B cell (primary cell): ENCODE measurements at regions not wholly inside any gene's neighbourhood (a gene's known extent, or its start where the extent isn't known, plus 50 kb on each side); places are given as distances from the start of the nearest gene placed in this dataset.
"Not testable (repeated sequence)": the region's sequence is repeated elsewhere in the genome, so short reads cannot be mapped to it uniquely, and the experiment has no call there.

Experiments
- ATAC-seq: fragments of 200-7000 bp; cut with Tn5 transposase; one replicate; pipeline ENCODE4 v1.10.0; 2021; ENCODE audit warnings: low read depth, mild to moderate bottlenecking, moderate number of reproducible peaks, moderate library complexity
- CTCF ChIA-PET: fragments of 350-600 bp; sonication (Branson Sonifier 250); formaldehyde crosslinking; loops from one replicate; lab custom pipeline; 2021; ENCODE audit warnings: antibody characterized with exemption, inconsistent platforms; lab: Charles Lee
- POLR2A ChIA-PET: fragments of 350-600 bp; sonication (Branson Sonifier 250); formaldehyde crosslinking; loops from one replicate; lab custom pipeline; 2021; ENCODE audit warnings: antibody characterized with exemption; lab: Charles Lee
- DNase-seq: peaks from one replicate; pipeline ENCODE4 v3.0.0; 2013
- H2AFZ ChIP-seq: 2 replicates; pipeline ENCODE4 v1.6.1; 2012; ENCODE audit warnings: mild to moderate bottlenecking, low read depth, low read length; ENCODE audit not compliant: insufficient read depth, poor library complexity, severe bottlenecking
- H3K27ac ChIP-seq, 2 donors: 1 replicate in 1 of 2; 2 replicates in 1 of 2; pipeline ENCODE4 v1.5.1; 2012 to 2013; ENCODE audit warnings: low read length in 2 of 2, mild to moderate bottlenecking in 2 of 2, moderate library complexity in 1 of 2
- H3K27me3 ChIP-seq, 4 experiments: fragments of 200-600 bp in 1 of 4; sonication (generic) in 1 of 4; replicated peaks in 1 of 4; 1 replicate in 2 of 4; 2 replicates in 2 of 4; pipeline versions ENCODE4 v1.6.1 to v1.7.0; 2013 to 2016; ENCODE audit warnings: low read length in 3 of 4, mild to moderate bottlenecking in 2 of 4, mixed read lengths in 1 of 4, moderate library complexity in 1 of 4; ENCODE audit not compliant: insufficient read depth in 4 of 4, control insufficient read depth in 3 of 4; ENCODE audit errors: control extremely low read depth in 1 of 4
- H3K36me3 ChIP-seq, 2 experiments: replicated peaks in 1 of 2; 1 replicate in 1 of 2; 2 replicates in 1 of 2; pipeline versions ENCODE4 v1.6.1 to v1.7.1; 2013; ENCODE audit warnings: low read length in 1 of 2; ENCODE audit not compliant: insufficient read depth in 2 of 2, control insufficient read depth in 1 of 2; ENCODE audit errors: control extremely low read depth in 1 of 2, extremely low read depth in 1 of 2
- H3K4me1 ChIP-seq, 2 donors: fragments of 200-600 bp in 1 of 2; sonication (generic) in 1 of 2; 1 replicate in 1 of 2; 2 replicates in 1 of 2; pipeline versions ENCODE4 v1.5.1 to v1.6.1; 2013 to 2017; ENCODE audit warnings: low read length in 2 of 2; ENCODE audit not compliant: control insufficient read depth in 2 of 2, insufficient read depth in 2 of 2
- H3K4me2 ChIP-seq: replicated peaks from 2 replicates; pipeline ENCODE3; 2012; ENCODE audit warnings: mild to moderate bottlenecking, low read depth, low read length; ENCODE audit not compliant: poor library complexity, severe bottlenecking
- H3K4me3 ChIP-seq, 5 experiments: fragments of 200-600 bp in 1 of 5; sonication (generic) in 1 of 5; 1 replicate in 3 of 5; 2 replicates in 2 of 5; pipeline versions ENCODE4 v1.5.1 to v1.7.0; 2011 to 2016; ENCODE audit warnings: low read length in 4 of 5, mild to moderate bottlenecking in 4 of 5, low read depth in 2 of 5, control low read depth in 1 of 5, moderate library complexity in 1 of 5; ENCODE audit not compliant: insufficient read depth in 1 of 5; ENCODE audit errors: control extremely low read depth in 1 of 5, extremely low read depth in 1 of 5
- H3K79me2 ChIP-seq: fragments of 200-600 bp; sonication (generic); one replicate; pipeline ENCODE4 v1.6.0; 2016; ENCODE audit warnings: low read length; ENCODE audit not compliant: control insufficient read depth, insufficient read depth
- H3K9ac ChIP-seq: fragments of 200-600 bp; sonication (generic); 2 replicates; pipeline ENCODE4 v1.6.1; 2017; ENCODE audit warnings: mild to moderate bottlenecking, low read length, moderate library complexity
- H3K9me3 ChIP-seq, 3 donors: one replicate each; pipeline versions ENCODE4 v1.6.1 to v1.7.1; 2013; ENCODE audit warnings: low read length in 2 of 3; ENCODE audit not compliant: control insufficient read depth in 2 of 3, insufficient read depth in 1 of 3; ENCODE audit errors: control extremely low read depth in 1 of 3
- H4K20me1 ChIP-seq: 2 replicates; pipeline ENCODE4 v1.6.0; 2012; ENCODE audit warnings: mild to moderate bottlenecking, low read length; ENCODE audit not compliant: insufficient read depth, control insufficient read depth, poor library complexity, severe bottlenecking
- H3K27ac Mint-ChIP-seq: one replicate; pipeline ENCODE4 v1.8.0; 2021; ENCODE audit warnings: mixed read lengths
- H3K27me3 Mint-ChIP-seq: one replicate; pipeline ENCODE4 v1.8.0; 2021; ENCODE audit warnings: mixed read lengths
- H3K4me1 Mint-ChIP-seq: one replicate; pipeline ENCODE4 v1.8.0; 2021; ENCODE audit warnings: mixed read lengths
- H3K4me3 Mint-ChIP-seq: one replicate; pipeline ENCODE4 v1.8.0; 2021; ENCODE audit warnings: mixed read lengths
- H3K9me3 Mint-ChIP-seq: one replicate; pipeline ENCODE4 v1.8.0; 2022; ENCODE audit warnings: mixed read lengths; ENCODE audit not compliant: insufficient read depth
- CTCF ChIP-seq: fragments of 200-600 bp; IDR thresholded peaks from one replicate; pipeline ENCODE4 v1.8.0; 2022; ENCODE audit warnings: antibody characterized with exemption, mild to moderate bottlenecking
- EZH2 ChIP-seq: IDR thresholded peaks from 2 replicates; pipeline ENCODE4 v1.6.1; 2012; ENCODE audit warnings: borderline replicate concordance, low read depth, mild to moderate bottlenecking, moderate library complexity, low read length; ENCODE audit not compliant: insufficient read depth, poor library complexity, severe bottlenecking
- WGBS: methylation state at CpG from one replicate; pipeline ENCODE4 v1.1.5; 2013; ENCODE audit warnings: missing lambda C conversion rate; ENCODE audit not compliant: insufficient coverage; 5-methylcytosine and 5-hydroxymethylcytosine counted together
- intact Hi-C: fragments of 100-400 bp; cut with micrococcal nuclease; formaldehyde crosslinking; loops from one replicate; pipeline ENCODE4 v1.10.0; 2022

- POLR2A ChIA-PET, H3K4me3 Mint-ChIP-seq, ATAC-seq, H3K4me1 Mint-ChIP-seq, H3K9ac ChIP-seq, H3K27me3 ChIP-seq, H3K27ac Mint-ChIP-seq, intact Hi-C loops, DNase-seq, H3K79me2 ChIP-seq, H3K9me3 Mint-ChIP-seq, H3K4me2 ChIP-seq, H3K36me3 ChIP-seq, H3K27me3 Mint-ChIP-seq, H3K4me3 ChIP-seq, H3K9me3 ChIP-seq, H3K4me1 ChIP-seq, H4K20me1 ChIP-seq, H2AFZ ChIP-seq, H3K27ac ChIP-seq: not testable (repeated sequence)
- CTCF ChIA-PET: interaction anchor here (2.3 kb wide), 1 partner anchor 363 kb away, joined by 7 read pairs; no protein-coding TSS in a partner anchor
- WGBS: 96% methylated on average over 4 of the region's 8 CpGs
These were observed 180.7 kb downstream of the FASLG start for GRCh38 chr1:172839639-172840038.

DNA sequence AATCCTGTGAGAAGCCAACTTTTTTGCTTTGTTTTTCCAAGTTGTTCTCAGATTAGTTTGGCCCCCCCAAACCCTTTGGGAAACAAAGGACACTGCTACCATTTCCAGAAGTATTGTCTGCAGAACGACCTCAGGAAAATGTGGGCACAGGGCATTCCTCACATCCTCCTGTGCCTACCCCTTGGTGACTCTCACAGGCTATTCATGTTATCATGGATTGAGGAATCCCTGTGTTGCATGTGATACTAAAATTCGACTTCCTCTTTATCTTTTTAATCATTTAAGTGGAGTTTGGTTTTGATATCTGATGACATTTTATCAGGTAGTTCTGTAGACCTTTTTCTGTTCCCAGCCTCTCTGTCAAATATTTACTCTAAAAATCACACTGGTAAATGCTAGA lies 184.5 kb downstream of the FASLG start:
- no peak overlapping the region for H3K4me2 ChIP-seq
- H3K9me3 Mint-ChIP-seq: no peaks in the 10 kb centered on the region
- no peak for ATAC-seq
- no peak overlapping the region for H2AFZ ChIP-seq
- no peaks in the 10 kb centered on the region for H3K4me1 ChIP-seq
- no peaks in the 10 kb centered on the region for H3K4me1 Mint-ChIP-seq
- H3K27me3 Mint-ChIP-seq: no peaks in the 10 kb centered on the region
- CTCF ChIA-PET: interaction anchor here (1.0 to 1.3 kb wide), 2 partner anchors 98 to 361 kb away, joined by 3 to 7 read pairs; no protein-coding TSS in a partner anchor
- H3K4me3 ChIP-seq: no peak overlapping the region
- H3K4me3 Mint-ChIP-seq: no peak overlapping the region
- WGBS: no CpG with 5 or more reads among the region's 2 CpGs
- POLR2A ChIA-PET: no interaction called here
- no peaks in the 10 kb centered on the region for H4K20me1 ChIP-seq
- H3K27me3 ChIP-seq: no peaks in the 10 kb centered on the region
- intact Hi-C loops: no loop called here
- no peak overlapping the region for H3K9ac ChIP-seq
- TF ChIP-seq EZH2 (no peak), CTCF (no peak)
- no peaks in the 10 kb centered on the region for H3K36me3 ChIP-seq
- DNase-seq: no peak
- no peak overlapping the region for H3K27ac Mint-ChIP-seq
- no peaks in the 10 kb centered on the region for H3K79me2 ChIP-seq
- H3K27ac ChIP-seq: no peak overlapping the region
- no peaks in the 10 kb centered on the region for H3K9me3 ChIP-seq
